NCI-H1105 (cell line): ENCODE measurements at regions not wholly inside any gene's neighbourhood (a gene's known extent, or its start where the extent isn't known, plus 50 kb on each side); places are given as distances from the start of the nearest gene placed in this dataset.

ENCODE experiments used
- DNase-seq: peaks from one replicate; lab custom pipeline; 2025; lab: John Stamatoyannopoulos, UW

DNA sequence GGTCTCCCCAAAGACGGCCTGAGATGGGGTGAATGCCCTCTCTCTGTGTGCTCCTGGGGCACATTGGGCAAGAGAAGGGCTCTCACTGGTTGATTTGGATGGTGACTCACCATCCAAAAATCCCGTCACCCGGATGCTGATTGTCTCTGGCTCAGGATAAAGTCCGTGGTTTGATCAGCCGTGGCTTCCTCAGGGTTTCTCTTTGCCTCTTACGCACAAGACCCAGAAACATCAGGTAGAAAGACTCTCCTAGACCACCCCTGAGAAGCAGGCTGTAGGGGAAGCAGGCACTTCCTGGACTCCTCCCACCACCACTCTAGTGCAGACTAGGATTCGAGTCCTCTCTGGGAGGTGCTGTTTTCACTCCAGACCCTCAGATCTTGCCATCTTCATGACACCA is 176.1 kb upstream of the NCAM1 start:
- no peak for DNase-seq

DNA sequence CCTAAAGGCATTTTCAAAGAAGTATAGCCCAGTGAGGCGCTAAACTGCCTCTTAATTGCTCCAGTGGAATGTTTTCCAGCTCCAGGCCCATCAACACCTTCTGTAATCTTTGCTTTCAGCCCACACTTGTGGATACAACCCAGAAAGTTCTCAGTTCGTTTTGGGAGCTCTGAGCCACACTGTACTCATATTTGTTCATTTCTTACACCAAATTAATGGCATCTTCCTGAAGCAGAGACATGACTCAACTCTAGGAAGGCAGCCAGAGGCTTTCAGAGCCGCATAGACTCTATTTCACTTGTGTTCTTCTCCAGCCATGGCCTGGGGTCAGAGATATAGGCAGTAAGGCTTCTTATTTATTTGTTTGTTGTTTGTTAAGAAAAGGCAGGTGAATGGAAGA is 175.5 kb upstream of the NCAM1 start:
- DNase-seq, result no peak

DNA sequence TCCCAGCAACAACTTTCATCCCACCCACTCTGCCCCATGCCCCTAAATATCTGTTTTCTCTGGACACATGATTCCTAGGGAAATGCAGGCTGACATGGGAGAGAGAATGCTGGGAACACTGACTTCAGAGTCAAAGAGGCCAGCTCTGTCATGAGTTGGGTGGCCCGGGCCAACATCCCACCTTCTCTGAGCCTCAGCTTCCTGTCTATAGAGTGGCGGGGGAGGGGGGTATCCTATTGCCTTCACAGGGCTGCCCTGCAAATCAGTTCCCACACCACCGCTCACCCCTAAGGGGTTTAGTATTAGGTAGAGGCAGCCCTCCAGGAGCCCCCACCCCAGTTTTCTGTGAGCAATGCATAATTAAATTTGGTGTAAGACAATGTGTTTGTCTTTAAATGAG is 175.0 kb upstream of the NCAM1 start:
- no peak for DNase-seq

DNA sequence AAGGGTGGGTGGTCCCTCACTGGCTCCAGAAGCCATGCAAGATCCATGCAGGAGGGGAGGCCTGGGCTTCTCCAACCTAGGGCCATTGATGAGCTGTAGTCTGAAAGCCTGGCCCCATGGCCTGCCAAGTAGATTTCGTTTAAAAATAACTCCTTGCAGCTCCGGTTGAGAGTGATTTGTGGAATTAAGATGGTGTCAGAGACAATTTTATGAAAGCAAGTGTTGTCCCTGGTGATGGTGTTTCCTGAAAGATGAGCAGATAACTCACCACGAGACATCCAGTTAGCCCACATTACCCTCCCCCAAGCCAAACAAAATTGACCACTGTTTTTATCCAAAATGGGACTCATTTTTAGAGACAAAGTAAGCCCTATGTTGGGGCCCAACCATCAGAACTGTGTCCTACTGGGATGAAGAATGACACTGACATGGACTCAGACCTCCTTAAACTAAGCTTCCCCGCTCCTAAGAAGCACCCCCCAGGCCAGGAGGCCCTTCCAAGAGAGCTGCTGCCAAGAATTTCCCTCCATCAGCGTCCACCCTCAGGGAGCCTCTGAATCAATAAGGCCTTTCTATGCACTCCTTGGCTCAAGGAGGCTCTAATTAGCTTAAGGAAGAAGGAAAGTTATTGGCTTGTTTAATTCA is 174.2 kb upstream of the NCAM1 start:
- DNase-seq, result no peak

DNA sequence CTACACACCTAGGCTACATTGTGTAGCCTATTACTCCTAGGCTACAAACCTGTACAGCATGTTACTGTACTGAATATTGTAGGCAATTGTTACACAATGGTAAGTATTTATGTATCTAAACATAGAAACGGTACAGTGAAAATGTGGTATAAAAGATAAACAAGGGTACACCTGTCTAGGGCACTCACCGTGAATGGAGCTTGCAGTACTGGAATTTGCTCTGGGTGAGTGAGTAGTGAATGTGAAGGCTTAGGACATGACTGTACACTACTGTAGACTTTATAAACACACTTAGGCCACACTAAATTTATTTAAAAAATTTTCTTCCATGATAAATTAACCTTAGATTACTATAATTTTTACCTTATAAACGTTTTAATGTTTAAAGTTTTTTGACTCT is 171.7 kb upstream of the NCAM1 start:
- DNase-seq, result no peak

DNA sequence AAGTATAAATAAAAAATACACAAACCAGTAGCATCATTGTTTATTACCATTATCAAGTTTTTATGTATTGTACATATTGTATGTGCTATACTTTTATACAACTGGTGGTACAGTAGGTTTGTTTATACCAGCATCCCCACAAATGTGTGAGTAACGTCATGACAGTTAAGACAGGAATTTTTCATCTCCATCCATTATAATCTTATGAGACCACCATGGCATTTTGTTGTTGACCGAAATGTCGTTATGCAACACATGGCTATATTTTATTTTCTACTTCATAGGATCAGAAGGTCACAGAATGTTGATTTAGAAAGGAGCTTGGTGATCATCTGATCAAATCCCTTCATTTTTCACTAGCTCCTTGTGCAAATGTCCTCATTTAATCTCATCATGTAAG is 170.9 kb upstream of the NCAM1 start:
- no peak for DNase-seq

DNA sequence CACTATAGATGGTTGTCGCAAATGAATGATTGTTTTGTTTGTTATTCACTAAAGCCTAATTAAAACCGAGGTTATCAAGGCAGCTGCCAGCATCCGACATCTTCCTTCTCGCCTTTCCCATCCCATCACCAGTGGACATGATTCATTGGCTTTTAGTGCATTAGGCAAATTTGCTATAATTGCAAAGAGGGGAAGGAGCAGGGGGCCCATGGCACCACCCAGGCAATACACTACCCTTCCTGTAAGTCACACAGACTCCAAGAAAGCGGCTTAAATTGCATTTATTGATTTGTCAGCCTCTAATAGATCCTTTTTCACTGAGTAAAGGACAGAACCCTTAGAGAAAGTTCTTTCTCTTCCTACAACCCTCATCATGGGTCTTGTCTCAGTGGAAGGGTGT is 169.2 kb upstream of the NCAM1 start:
- no peak for DNase-seq

DNA sequence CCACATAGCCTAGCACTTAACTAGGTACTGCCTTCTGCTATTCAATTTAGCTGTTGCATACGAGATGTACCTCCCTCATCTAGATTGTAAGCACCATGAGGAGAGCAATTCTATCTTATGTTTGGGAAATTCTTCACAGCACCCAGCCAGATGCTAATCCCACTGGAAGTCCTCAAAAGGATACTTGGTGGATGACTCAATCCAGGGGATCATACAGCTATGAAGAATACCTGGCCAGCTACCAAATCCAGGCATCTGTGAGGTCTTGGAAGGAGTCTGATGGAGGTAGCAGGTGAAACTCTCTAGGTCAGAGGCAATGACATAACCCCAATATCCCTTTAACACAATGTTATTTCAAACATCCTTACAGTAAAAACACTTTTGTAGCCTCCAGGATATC is 167.8 kb upstream of the NCAM1 start:
- no peak for DNase-seq

DNA sequence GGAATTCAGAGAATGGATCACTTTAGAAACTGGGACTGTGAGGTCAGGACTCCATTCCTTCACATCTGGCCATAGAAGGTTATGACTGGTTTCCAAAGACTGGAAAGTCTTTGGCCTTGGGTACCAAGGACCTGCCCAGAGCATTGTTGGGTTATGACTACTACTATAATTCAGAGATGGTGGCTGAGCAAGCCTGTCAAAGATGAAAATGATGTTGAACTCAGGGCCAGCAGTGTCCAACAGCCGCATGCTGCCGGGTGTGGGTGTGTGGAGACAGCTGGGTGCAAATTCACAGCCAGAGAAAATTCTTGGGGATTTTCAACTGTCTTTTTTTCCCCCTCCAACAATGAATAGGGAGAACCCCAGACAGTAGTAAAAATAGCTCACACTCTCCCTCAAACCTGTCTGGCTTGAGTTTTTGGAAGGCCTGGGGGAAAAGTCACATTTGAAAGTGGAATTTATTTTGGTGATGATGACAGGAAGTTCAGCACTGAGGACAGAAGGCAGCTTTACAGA is 166.8 kb upstream of the NCAM1 start:
- DNase-seq, result no peak

DNA sequence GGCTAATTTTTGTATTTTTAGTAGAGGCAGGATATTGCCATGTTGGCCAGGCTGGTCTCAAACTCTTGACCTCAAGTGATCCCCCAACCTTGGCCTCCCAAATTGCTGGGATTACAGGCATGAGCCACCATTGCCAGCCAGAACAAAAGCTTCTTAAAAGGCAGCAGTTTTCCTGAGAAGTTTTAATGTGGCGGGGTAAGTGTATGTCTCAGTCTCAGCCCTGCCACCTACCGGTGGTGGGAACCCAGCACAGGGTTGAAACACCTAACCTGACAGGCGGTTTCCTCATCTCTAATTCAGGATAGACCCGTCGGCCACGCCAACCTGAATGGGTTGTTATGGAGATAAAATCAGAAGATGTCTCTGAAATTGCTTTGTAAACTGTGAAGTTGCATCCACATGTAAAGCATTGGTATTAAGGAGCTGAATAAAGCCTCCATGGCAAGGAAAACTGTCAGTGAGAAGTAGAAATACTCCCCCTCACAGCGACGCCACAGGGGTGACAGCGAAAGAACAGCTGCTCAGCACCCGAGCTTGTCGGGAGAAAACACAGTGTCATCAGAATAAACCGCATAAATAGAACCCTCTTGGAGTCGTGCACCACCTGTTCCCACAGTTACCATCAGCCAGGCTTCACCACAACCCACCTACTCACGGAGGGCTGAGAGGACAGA is 165.9 kb upstream of the NCAM1 start:
- DNase-seq, result no peak

DNA sequence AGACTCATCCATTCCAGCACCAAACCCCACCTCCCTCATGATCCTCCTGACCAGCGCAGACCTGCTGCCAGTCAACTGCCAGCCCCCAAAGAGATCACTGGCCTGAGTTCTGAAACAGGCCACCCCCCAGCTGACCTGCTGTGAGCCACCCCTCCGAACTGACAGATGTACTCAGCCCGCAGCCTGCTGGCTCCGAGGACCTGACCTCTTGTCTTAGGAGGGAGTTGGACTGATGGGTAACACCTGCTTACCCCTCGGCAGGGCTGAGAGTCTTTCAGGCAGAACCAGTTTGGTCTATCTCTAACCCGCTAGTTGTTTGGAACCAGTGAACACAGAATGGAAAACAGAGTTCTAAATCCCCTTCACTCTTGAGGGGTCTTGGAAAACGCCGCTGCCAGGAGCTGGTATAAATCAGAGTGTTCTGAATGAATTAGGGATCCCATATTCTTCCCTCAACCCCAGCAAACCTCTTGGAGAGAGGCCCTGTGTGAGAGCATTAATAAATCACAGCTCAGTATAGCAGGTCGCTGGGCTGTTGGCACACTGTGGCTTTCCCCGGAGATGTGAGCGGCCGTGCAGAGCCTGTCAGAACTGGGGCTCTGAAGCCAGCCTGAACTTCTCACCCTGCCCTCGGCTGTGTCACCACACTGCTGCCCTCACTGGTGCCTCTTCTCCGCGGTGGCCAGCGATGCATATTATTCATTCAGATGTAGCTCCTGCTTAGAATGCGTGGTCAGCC is 165.1 kb upstream of the NCAM1 start:
- DNase-seq, result no peak

DNA sequence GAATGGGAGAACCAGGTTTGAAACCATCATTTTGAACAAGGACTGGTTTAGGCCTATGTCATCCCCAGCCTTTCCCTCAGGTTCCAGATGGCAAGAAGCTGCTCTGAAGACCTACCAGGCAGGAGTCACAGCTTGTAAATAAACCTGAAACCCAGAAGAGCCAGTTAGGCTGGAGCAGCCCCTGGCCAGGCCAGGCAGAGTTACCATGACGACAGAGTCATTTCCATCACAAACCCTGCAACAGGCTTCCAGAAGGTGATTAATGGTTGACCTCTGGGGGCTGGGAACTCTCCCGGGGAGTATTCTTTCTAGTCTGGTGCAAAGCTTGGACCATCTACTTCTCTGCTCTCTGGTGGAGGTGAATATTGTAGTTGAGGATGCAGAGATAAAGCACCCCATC is 164.1 kb upstream of the NCAM1 start:
- DNase-seq, result no peak

DNA sequence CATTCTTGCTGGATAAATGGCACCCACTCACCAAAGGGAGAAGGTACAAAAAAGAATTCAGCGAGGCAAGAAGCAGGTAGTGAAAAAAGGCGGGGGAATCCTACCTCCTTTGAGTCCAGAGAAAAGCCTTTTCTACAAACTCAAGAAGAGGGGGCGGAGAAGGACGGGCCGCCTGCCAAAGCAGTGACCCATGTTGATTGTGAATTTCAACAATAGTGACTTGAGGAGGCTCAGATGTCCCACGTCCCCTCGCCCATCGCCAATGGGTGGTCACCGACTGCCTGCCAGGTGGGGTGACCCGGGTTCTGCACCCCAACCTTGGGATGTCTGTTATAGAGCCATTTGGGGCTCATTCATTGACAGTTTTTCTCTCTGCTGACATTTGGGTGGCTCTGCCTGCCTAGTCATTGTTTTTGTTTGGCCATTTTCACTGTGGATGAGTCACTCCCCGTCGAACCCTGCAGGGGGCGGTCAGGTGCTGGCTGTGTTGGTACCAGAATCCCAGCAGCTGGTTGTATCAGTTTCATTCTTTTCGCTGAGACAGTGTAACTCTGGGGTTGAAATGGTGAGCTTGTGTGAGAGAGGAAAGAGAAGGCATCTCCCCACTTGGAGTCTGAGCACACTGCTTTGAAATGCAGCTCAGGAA is 163.4 kb upstream of the NCAM1 start:
- DNase-seq, result no peak

DNA sequence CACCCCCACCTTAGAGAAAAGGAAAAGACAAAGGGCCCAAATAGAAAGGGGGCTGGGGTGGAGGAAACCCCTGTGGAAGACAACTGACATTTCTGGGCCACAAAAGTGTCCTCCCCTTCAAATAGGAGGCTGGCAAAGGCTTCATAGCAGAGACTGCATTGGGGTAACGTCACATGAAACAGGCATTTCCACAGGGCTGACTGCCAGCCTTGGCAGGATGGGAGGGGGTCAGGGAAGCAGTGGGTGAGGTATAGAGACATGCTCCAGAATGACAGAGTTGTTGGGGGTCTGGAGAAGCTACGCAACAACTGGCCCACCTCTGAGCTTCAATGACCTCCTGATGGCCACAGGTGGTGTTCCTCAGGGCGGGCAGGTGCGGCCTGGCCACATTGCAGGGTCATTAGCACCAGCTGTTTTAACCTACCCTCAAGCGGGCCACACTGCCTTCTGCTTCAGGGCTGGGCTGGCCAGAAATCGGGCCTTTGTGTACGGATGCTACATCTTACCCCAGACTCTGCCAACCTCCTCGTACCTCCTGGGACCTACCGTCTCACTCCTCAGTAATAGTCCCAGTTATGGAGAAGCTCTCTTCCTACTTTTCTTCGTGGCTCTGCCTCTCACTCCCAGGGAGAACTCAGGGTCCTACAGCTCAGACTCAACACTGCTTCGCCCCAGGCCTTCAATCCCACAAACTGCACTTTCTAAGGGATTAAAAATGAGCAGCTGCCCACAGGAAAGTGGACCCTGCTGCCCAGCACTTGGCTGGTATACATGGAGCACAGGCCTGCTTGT is 160.0 kb upstream of the NCAM1 start:
- DNase-seq, result no peak

DNA sequence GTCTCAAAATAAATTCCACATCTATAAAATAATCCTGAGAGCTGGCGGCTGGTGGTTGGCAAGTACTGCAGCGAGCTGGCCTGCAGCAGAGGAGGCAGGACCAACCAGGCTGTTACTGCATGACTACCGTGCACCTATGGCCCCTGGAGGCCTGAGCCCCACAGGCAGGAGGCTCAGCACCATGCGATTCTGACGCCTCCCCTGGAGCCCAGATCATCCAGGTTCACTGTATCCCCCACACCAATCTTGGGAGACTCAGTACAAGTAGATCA is 159.5 kb upstream of the NCAM1 start:
- DNase-seq, result no peak

DNA sequence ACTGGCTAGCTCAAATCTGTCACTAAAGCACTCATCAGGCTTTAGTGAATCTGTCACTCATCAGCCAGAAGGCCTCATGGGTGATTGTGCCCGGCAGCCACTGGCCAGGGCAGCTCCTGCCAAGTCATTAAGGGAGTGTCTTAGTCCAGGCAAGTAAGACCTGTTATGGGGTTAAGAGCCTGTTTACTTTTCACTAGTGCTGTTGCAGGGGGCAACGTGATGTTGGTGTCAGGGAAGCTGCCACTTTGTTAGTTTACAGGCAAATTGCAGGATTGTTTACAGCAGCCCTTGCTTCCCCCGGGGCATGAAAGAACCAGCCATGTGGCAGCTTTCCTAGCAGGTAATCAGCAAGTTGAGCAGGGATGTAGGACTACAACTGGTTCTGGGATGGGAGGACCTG is 155.6 kb upstream of the NCAM1 start:
- no peak for DNase-seq

DNA sequence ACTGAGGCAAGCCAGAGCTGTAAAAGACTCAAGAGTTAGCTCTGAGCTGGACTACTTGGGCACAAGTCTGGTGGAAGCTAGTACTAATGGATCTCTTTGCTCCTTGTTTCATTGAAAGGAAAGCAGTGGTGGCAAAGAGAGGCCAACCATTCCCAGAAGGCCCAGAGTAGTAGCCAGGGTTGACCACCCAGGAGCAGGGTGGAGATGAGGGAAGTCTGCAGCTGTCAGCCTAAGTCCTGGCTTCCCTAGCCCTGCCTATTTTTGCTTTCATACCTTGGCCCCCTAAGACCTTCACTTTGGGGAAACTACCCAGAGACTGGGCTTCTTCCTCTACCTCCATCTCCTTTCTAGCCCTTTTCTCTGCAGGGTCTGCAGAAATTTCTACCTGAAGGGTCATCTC is 155.0 kb upstream of the NCAM1 start:
- DNase-seq, result no peak

DNA sequence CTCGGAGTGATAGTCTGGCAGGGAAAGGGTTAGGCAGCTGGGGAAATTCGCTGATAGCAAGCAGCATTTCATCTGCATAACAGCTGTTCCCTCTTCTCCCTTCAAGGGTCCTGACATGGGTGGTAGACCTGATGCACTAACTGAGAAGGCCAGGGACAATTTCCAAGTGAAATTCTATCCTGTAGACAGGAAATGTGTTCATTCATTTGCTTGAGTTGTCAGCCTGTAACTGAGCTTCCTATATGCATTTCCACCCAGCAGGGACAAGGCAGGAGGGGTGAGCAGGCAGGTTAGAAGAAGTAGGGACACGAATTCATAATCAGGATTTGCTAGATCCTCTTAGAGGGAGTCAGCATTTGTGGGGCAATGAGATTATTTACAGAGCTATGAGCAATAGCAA is 154.3 kb upstream of the NCAM1 start:
- DNase-seq, result no peak

DNA sequence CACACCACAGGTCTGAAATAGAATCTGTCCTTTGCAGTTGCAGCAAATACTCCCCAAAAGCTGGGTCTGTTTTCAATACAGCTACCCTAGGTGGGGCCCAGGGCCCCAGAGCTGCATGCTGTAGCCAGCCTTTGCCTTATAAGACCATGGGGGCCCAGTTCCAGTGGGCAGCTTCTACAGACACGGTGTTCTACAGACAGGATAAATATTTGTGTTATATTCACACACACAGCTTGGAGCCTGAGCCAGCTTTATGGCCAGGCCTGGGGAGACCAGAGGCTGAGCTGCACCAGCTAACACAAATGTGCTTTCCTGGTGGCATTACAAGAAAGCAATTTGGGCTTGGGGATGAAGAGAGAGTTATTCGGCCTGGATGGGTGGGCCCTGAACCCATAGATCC is 151.8 kb upstream of the NCAM1 start:
- DNase-seq, result no peak

DNA sequence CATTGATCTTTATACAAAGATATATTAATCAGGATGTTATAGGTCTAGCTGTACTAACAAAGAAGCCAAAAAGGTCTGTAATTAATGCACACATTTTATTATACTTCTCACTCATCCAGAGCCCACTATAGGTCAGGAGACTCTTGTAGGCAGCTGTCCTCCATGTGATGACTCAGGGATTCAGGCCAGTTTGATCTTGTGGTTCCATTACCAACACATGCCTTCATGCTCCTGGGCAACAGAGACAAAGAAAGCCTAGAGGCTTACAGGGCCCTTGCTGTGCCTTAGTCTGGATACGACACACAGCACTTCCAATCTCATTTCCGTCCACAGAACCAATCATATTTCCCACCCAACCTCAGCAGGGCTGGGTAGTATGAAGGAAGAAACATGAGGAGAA is 150.3 kb upstream of the NCAM1 start:
- DNase-seq, result no peak

DNA sequence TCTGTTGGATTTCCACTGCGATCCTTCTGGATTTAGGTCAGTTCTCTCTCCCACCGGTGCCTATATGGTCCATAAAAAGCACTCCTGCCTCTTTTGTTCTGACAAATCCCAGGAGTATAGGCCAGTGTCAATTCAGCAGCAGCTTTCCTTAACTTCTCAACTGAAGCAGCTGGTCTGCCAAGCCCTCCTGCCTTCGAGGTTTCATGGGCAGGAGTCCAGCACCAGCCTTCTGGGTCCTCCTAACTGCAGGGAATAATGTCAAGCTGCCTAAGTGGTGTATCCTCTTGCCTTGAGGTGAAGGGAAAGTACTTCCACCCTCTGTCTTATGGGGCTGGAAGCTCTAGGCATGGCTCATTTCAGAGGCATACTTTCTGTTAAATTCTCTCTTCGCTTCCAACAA is 149.4 kb upstream of the NCAM1 start:
- no peak for DNase-seq

DNA sequence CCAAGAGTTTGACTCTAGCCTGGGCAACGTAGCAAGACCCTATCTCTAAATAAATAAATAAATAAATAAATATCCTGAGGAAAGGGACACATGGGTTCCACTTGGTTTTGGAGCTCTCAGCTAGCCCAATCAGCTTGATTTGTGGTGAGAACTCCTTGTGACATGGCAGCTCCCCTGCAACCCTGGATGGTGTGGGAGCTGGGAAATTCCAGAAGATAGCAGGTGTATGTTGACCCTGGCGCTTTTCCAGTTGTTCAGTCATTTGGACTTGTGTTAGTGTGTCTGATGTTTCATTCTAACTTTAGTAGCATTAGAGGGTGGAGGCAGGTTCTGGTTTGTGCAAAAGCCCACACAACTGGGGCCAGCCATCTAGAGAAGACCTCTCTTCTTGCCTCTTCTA is 148.5 kb upstream of the NCAM1 start:
- DNase-seq, result no peak
